Endothelial cell of umbilical vein (primary cell): ENCODE measurements at regions not wholly inside any gene's neighbourhood (a gene's known extent, or its start where the extent isn't known, plus 50 kb on each side); places are given as distances from the start of the nearest gene placed in this dataset.

Source experiments
- BruUV-seq: library from RNA; stranded (reverse); fragments of 400-500 nt; replicated peaks from 2 replicates; lab custom pipeline; 2021; lab: Mats Ljungman, UMichigan
- CTCF ChIA-PET: fragments of 300-600, 350-600 bp; sonication (Branson Sonifier 250); formaldehyde crosslinking; loops from one replicate; lab custom pipeline; 2021; ENCODE audit warnings: antibody characterized with exemption, inconsistent platforms; lab: Charles Lee
- POLR2A ChIA-PET: fragments of 300-600, 350-600 bp; sonication (Branson Sonifier 250); formaldehyde crosslinking; loops from one replicate; lab custom pipeline; 2021; ENCODE audit warnings: antibody characterized with exemption, inconsistent platforms; lab: Charles Lee
- DNase-seq: peaks from one replicate; pipeline ENCODE4 v3.0.0-alpha.2; 2011; ENCODE audit warnings: low read depth, low spot score
- FAIRE-seq: peaks from 2 replicates; lab custom pipeline; 2011; peaks lifted over from hg19 to GRCh38; lab: Jason Lieb, UNC
- H2AFZ ChIP-seq: 2 replicates; pipeline ENCODE4 v1.6.0; 2012; ENCODE audit warnings: low read depth, low read length, control low read depth, inconsistent platforms
- H3K27ac ChIP-seq: 2 replicates; pipeline ENCODE4 v1.5.1; 2011; ENCODE audit warnings: low read depth, mild to moderate bottlenecking, control low read depth, low read length, moderate library complexity; ENCODE audit not compliant: insufficient read depth
- H3K27me3 ChIP-seq, 2 experiments: 2 replicates each; pipeline versions ENCODE4 v1.6.0 to v1.6.1; 2011; ENCODE audit warnings: low read length in 2 of 2, mixed read lengths in 1 of 2; ENCODE audit not compliant: control insufficient read depth in 2 of 2, insufficient read depth in 2 of 2
- H3K36me3 ChIP-seq, 2 experiments: 2 replicates in 1 of 2; 3 replicates in 1 of 2; pipeline ENCODE4 v1.5.1; 2011; ENCODE audit warnings: low read length in 2 of 2, mild to moderate bottlenecking in 1 of 2, moderate library complexity in 1 of 2; ENCODE audit not compliant: control insufficient read depth in 2 of 2, insufficient read depth in 2 of 2; ENCODE audit errors: extremely low read depth in 1 of 2
- H3K4me1 ChIP-seq: 3 replicates; pipeline ENCODE4 v1.5.1; 2011; ENCODE audit warnings: mild to moderate bottlenecking, low read length; ENCODE audit not compliant: control insufficient read depth, insufficient read depth; ENCODE audit errors: extremely low read depth
- H3K4me2 ChIP-seq: 2 replicates; pipeline ENCODE4 v1.6.1; 2011; ENCODE audit warnings: low read length, control low read depth, mixed read lengths; ENCODE audit not compliant: insufficient read depth
- H3K4me3 ChIP-seq, 3 experiments: fragments of 200-600 bp in 1 of 3; sonication (generic), shearing (Covaris generic) in 1 of 3; replicated peaks in 1 of 3; 2 replicates each; pipeline ENCODE4 v1.5.1; 2011 to 2016; ENCODE audit warnings: control low read depth in 3 of 3, low read length in 3 of 3, mild to moderate bottlenecking in 2 of 3, inconsistent platforms in 1 of 3, low read depth in 1 of 3, moderate library complexity in 1 of 3; ENCODE audit not compliant: insufficient read depth in 1 of 3
- H3K79me2 ChIP-seq: 2 replicates; pipeline ENCODE4 v1.6.0; 2012; ENCODE audit warnings: low read length, inconsistent platforms; ENCODE audit not compliant: control insufficient read depth, insufficient read depth
- H3K9ac ChIP-seq: replicated peaks from 2 replicates; pipeline ENCODE3; 2011; ENCODE audit warnings: low read length, control low read depth; ENCODE audit not compliant: insufficient read depth; ENCODE audit errors: extremely low read depth
- H3K9me1 ChIP-seq: replicated peaks from 3 replicates; pipeline ENCODE4 v1.6.0; 2011; ENCODE audit warnings: mild to moderate bottlenecking, low read length; ENCODE audit not compliant: control insufficient read depth, insufficient read depth; ENCODE audit errors: extremely low read depth
- H3K9me3 ChIP-seq: replicated peaks from 2 replicates; pipeline ENCODE4 v1.5.1; 2012; ENCODE audit warnings: low read length, inconsistent platforms; ENCODE audit not compliant: control insufficient read depth, insufficient read depth
- H4K20me1 ChIP-seq: replicated peaks from 2 replicates; pipeline ENCODE3; 2011; ENCODE audit warnings: mild to moderate bottlenecking, low read length; ENCODE audit not compliant: control insufficient read depth, insufficient read depth; ENCODE audit errors: extremely low read depth
- EZH2 ChIP-seq: IDR thresholded peaks from 2 replicates; pipeline ENCODE4 v1.6.1; 2012; ENCODE audit warnings: borderline replicate concordance, low read depth, mild to moderate bottlenecking, moderate library complexity, low read length, inconsistent platforms; ENCODE audit not compliant: severe bottlenecking
- FOS ChIP-seq: IDR thresholded peaks from 2 replicates; pipeline ENCODE4 v1.6.1; 2011; ENCODE audit warnings: mild to moderate bottlenecking, low read length, moderate library complexity, borderline replicate concordance; ENCODE audit not compliant: insufficient read depth
- GATA2 ChIP-seq: IDR thresholded peaks from 2 replicates; pipeline ENCODE4 v1.7.0; 2011; ENCODE audit warnings: low read depth, mild to moderate bottlenecking, moderate library complexity, mixed read lengths, low read length; ENCODE audit not compliant: insufficient read length, insufficient read depth
- JUN ChIP-seq: IDR thresholded peaks from 2 replicates; pipeline ENCODE4 v1.6.1; 2011; ENCODE audit warnings: borderline replicate concordance, low read depth; ENCODE audit not compliant: insufficient read length, insufficient read depth
- MYC ChIP-seq: IDR thresholded peaks from one replicate; pipeline ENCODE4 v1.6.1; 2011; ENCODE audit warnings: mild to moderate bottlenecking, low read depth, low read length
- POLR2A ChIP-seq: IDR thresholded peaks from 2 replicates; pipeline ENCODE4 v1.6.1; 2012; ENCODE audit warnings: low read depth, mild to moderate bottlenecking, control low read depth, low read length
- POLR2AphosphoS5 ChIP-seq: IDR thresholded peaks from 2 replicates; pipeline ENCODE4 v1.6.1; 2012; ENCODE audit warnings: low read depth, mild to moderate bottlenecking, control low read depth, low read length, moderate library complexity; ENCODE audit not compliant: insufficient read depth
- dilution Hi-C: fragments of 300-500 bp; cut with MboI; formaldehyde crosslinking; loops from one replicate; pipeline ENCODE4 v1.15.0; 2019; ENCODE audit warnings: low sequenced_read_pairs; ENCODE audit not compliant: extremely low pct_ligation_motif_present
- intact Hi-C: fragments of 100-400 bp; cut with micrococcal nuclease; formaldehyde crosslinking; loops from one replicate; pipeline ENCODE4 v1.10.0; 2022
- TF ChIP-seq, protein P1 (sequence below): IDR thresholded peaks from 2 replicates; pipeline ENCODE4 v1.6.1; 2011; ENCODE audit not compliant: insufficient read depth, insufficient read length
- TF ChIP-seq, protein P2 (sequence below), 2 donors: IDR thresholded peaks; 1 replicate in 1 of 2; 2 replicates in 1 of 2; pipeline ENCODE4 v1.5.1; 2011; ENCODE audit warnings: low read length in 2 of 2, mild to moderate bottlenecking in 2 of 2, moderate library complexity in 2 of 2, control low read depth in 1 of 2, inconsistent platforms in 1 of 2, low read depth in 1 of 2; ENCODE audit not compliant: insufficient read depth in 1 of 2; ENCODE audit errors: extremely low read depth in 1 of 2

DNA sequence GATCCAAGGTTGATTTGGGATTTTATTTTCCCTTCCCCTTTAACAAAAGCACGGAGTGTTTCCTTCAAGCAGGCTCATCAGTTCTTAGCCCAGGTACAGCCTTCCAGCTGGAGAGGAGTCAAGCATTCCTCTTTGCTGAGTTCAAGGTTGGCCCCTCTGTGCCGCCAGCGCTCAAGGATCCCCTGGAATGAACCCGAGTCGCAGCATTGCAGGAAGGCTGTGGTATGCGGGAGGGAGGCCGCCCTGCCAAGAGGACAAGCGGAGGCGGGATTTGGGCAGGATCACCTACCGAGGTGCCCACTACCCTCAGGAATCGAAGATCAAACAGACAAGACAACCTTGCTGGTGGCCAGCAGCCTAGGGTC, 53.9 kb upstream of the NCOR2 start:
- Histone ChIP-seq H3K4me2 (no peak overlapping the region), H3K27me3 (no peaks in the 10 kb centered on the region), H3K36me3 (no peaks in the 10 kb centered on the region), H3K9ac (no peak overlapping the region), H3K79me2 (no peaks in the 10 kb centered on the region), H3K4me1 (peaks cover 19% of the 10 kb centered on the region), H4K20me1 (no peaks in the 10 kb centered on the region), H3K4me3 (no peak overlapping the region), H3K27ac (no peak overlapping the region), H3K9me3 (no peaks in the 10 kb centered on the region), H3K9me1 (no peaks in the 10 kb centered on the region), H2AFZ (no peak overlapping the region)
- dilution Hi-C loops, result no loop called here
- POLR2A ChIA-PET, result no interaction called here
- no TSS peak for BruUV-seq
- CTCF ChIA-PET, result no interaction called here
- FAIRE-seq, result no peak
- TF ChIP-seq POLR2A, result no peak
- TF ChIP-seq FOS, result no peak
- no peak for TF ChIP-seq POLR2AphosphoS5
- TF ChIP-seq GATA2, result no peak
- no peak for TF ChIP-seq EZH2
- TF ChIP-seq, protein P1, sequence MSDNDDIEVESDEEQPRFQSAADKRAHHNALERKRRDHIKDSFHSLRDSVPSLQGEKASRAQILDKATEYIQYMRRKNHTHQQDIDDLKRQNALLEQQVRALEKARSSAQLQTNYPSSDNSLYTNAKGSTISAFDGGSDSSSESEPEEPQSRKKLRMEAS, result no peak
- no peak for TF ChIP-seq MYC
- TF ChIP-seq, protein P2, sequence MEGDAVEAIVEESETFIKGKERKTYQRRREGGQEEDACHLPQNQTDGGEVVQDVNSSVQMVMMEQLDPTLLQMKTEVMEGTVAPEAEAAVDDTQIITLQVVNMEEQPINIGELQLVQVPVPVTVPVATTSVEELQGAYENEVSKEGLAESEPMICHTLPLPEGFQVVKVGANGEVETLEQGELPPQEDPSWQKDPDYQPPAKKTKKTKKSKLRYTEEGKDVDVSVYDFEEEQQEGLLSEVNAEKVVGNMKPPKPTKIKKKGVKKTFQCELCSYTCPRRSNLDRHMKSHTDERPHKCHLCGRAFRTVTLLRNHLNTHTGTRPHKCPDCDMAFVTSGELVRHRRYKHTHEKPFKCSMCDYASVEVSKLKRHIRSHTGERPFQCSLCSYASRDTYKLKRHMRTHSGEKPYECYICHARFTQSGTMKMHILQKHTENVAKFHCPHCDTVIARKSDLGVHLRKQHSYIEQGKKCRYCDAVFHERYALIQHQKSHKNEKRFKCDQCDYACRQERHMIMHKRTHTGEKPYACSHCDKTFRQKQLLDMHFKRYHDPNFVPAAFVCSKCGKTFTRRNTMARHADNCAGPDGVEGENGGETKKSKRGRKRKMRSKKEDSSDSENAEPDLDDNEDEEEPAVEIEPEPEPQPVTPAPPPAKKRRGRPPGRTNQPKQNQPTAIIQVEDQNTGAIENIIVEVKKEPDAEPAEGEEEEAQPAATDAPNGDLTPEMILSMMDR (IDR thresholded peaks at IDR 0.05; ENCODE audit: extremely low read depth in 1 of 2, insufficient read depth in 1 of 2, low read depth in 1 of 2, low read length in 2 of 2), result no peak
- no peak for TF ChIP-seq JUN
- no peak for DNase-seq
- intact Hi-C loops, result no loop called here
